ENCODE measurements at regions not wholly inside any gene's neighbourhood (a gene's known extent, or its start where the extent isn't known, plus 50 kb on each side); places are given as distances from the start of the nearest gene placed in this dataset.

GRCh38 chr17:33949100-33949499, 306.0 kb upstream of the CCL2 start:
- TF ChIP-seq CTCF (IDR thresholded peaks at IDR 0.05) (peak in 5 of 12 donors; percentile 5 to 26 (median 18)), POLR2A (IDR thresholded peaks at IDR 0.05) (no peak)

Data from heart left ventricle (tissue), 13 donors.